ENCODE measurements at regions not wholly inside any gene's neighbourhood (a gene's known extent, or its start where the extent isn't known, plus 50 kb on each side); places are given as distances from the start of the nearest gene placed in this dataset.

DNA sequence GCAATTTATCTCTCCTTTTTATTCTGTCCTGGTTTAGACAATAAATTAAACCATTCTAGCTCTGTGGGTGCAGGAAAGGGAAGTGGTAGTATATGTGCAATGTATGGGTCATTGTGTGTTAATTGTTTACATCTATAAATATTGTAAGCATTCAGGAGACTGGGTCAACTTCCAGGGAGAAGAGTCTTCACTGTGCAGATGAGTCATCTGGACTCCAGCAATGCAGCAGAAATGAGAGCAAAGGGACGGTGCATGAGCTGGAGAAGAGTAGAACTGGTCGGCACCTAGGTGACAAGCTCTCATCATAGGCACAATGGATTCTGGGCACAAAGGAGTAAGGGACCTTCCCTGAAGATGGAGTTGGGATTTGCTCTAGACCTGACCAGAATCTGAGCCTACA, 211.1 kb upstream of the DAAM1 start:
- no peak for TF ChIP-seq CTCF (IDR thresholded peaks at IDR 0.05 in 4 of 5, conservative IDR thresholded peaks at IDR 0.05 in 1 of 5)
- TF ChIP-seq POLR2A (IDR thresholded peaks at IDR 0.05), result no peak

Data from gastrocnemius medialis (tissue), 4 donors.